Astrocyte (in vitro differentiated cells and primary cell): ENCODE measurements at regions not wholly inside any gene's neighbourhood (a gene's known extent, or its start where the extent isn't known, plus 50 kb on each side); places are given as distances from the start of the nearest gene placed in this dataset.

Experiments used
- EZH2 ChIP-seq: IDR thresholded peaks from 2 replicates; pipeline ENCODE4 v1.6.1; 2012; ENCODE audit warnings: mild to moderate bottlenecking, low read length, inconsistent platforms; ENCODE audit not compliant: insufficient read depth
- TF ChIP-seq, protein P1 (sequence below): IDR thresholded peaks from 2 replicates; pipeline ENCODE4 v1.5.1; 2011; ENCODE audit warnings: low read depth, mild to moderate bottlenecking, inconsistent platforms, low read length, moderate library complexity; ENCODE audit not compliant: insufficient read depth

DNA sequence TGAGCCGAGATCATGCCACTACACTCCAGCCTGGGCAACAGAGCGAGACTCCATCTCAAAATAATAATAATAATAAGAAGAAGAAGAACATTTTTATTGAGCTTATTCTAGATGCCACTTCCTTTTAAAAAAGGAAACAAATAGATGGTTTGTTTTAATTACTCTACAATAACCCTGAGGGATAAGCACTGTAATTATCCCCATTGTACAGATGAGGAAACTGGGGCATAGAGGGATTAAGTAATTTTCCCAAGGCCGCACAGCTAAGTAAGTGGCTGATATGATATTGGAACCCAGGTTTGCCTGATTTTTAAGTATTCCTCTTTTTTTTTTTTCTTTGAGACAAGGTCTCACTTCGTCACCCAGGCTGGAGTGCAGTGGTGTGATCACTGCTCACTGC lies 58.5 kb upstream of the LRIG2 start:
- TF ChIP-seq, protein P1, sequence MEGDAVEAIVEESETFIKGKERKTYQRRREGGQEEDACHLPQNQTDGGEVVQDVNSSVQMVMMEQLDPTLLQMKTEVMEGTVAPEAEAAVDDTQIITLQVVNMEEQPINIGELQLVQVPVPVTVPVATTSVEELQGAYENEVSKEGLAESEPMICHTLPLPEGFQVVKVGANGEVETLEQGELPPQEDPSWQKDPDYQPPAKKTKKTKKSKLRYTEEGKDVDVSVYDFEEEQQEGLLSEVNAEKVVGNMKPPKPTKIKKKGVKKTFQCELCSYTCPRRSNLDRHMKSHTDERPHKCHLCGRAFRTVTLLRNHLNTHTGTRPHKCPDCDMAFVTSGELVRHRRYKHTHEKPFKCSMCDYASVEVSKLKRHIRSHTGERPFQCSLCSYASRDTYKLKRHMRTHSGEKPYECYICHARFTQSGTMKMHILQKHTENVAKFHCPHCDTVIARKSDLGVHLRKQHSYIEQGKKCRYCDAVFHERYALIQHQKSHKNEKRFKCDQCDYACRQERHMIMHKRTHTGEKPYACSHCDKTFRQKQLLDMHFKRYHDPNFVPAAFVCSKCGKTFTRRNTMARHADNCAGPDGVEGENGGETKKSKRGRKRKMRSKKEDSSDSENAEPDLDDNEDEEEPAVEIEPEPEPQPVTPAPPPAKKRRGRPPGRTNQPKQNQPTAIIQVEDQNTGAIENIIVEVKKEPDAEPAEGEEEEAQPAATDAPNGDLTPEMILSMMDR: no peak
- no peak for TF ChIP-seq EZH2
